PC-3 (cell line): ENCODE measurements at regions not wholly inside any gene's neighbourhood (a gene's known extent, or its start where the extent isn't known, plus 50 kb on each side); places are given as distances from the start of the nearest gene placed in this dataset.
"Not testable (repeated sequence)": the region's sequence is repeated elsewhere in the genome, so short reads cannot be mapped to it uniquely, and the experiment has no call there.

Experiments used
- ATAC-seq: fragments of 200-7000 bp; cut with Tn5 transposase; 2 replicates; pipeline ENCODE4 v1.9.1; 2020; ENCODE audit warnings: mild to moderate bottlenecking, moderate library complexity
- BruUV-seq: library from RNA; stranded (reverse); fragments of 400-500 nt; replicated peaks from 2 replicates; lab custom pipeline; 2021; lab: Mats Ljungman, UMichigan
- CTCF ChIA-PET: fragments of 300-600 bp; sonication (Branson Sonifier 250); formaldehyde crosslinking; loops from one replicate; lab custom pipeline; 2022; ENCODE audit warnings: antibody characterized with exemption; lab: Charles Lee
- POLR2A ChIA-PET: fragments of 300-600 bp; sonication (Branson Sonifier 250); formaldehyde crosslinking; loops from one replicate; lab custom pipeline; 2022; ENCODE audit warnings: antibody characterized with exemption; ENCODE audit not compliant: unreplicated experiment; lab: Charles Lee
- DNase-seq: peaks from one replicate; pipeline ENCODE4 v3.0.0-alpha.2; 2015
- H2AFZ ChIP-seq: fragments of 300-600 bp; sonication (generic); 2 replicates; pipeline ENCODE4 v1.6.0; 2016; ENCODE audit warnings: antibody characterized with exemption, low read length
- H3F3A ChIP-seq: fragments of 300-600 bp; sonication (generic); one replicate; pipeline ENCODE4 v1.6.0; 2017; ENCODE audit warnings: antibody characterized with exemption, low read length, control low read depth, mild to moderate bottlenecking; ENCODE audit not compliant: unreplicated experiment
- H3K27ac ChIP-seq: fragments of 300-600 bp; sonication (generic); 2 replicates; pipeline ENCODE4 v1.5.1; 2016; ENCODE audit warnings: mild to moderate bottlenecking, low read length
- H3K27me3 ChIP-seq: fragments of 300-600 bp; sonication (generic); 2 replicates; pipeline ENCODE4 v1.6.1; 2016; ENCODE audit warnings: low read length, mixed read lengths
- H3K36me3 ChIP-seq: fragments of 300-600 bp; sonication (generic); 2 replicates; pipeline ENCODE4 v1.6.1; 2016; ENCODE audit warnings: low read depth, mixed run types, low read length, mixed read lengths
- H3K4me1 ChIP-seq: fragments of 300-600 bp; sonication (generic); 2 replicates; pipeline ENCODE4 v1.5.1; 2016; ENCODE audit warnings: low read length; ENCODE audit not compliant: insufficient read depth
- H3K4me2 ChIP-seq: fragments of 300-600 bp; sonication (generic); 2 replicates; pipeline ENCODE4 v1.6.0; 2016; ENCODE audit warnings: low read length
- H3K4me3 ChIP-seq: fragments of 300-600 bp; sonication (generic); 2 replicates; pipeline ENCODE4 v1.5.1; 2016; ENCODE audit warnings: mild to moderate bottlenecking, low read length, mixed read lengths
- H3K79me2 ChIP-seq: fragments of 300-600 bp; sonication (generic); 2 replicates; pipeline ENCODE4 v1.6.1; 2017; ENCODE audit warnings: low read length, mixed read lengths
- H3K9ac ChIP-seq: fragments of 300-600 bp; sonication (generic); 2 replicates; pipeline ENCODE4 v1.6.0; 2016; ENCODE audit warnings: mild to moderate bottlenecking, low read length
- H3K9me2 ChIP-seq: fragments of 300-600 bp; sonication (generic); replicated peaks from 2 replicates; pipeline ENCODE4 v1.6.1; 2016; ENCODE audit warnings: mixed run types, low read length, mixed read lengths
- H3K9me3 ChIP-seq: fragments of 300-600 bp; sonication (generic); 2 replicates; pipeline ENCODE4 v1.6.1; 2016; ENCODE audit warnings: low read length, mixed read lengths
- H4K20me1 ChIP-seq: fragments of 300-600 bp; sonication (generic); 2 replicates; pipeline ENCODE4 v1.6.1; 2016; ENCODE audit warnings: low read length, mixed read lengths
- EZH2 ChIP-seq: fragments of 300-600 bp; sonication (generic); IDR thresholded peaks from one replicate; pipeline ENCODE4 v1.6.1; 2017; ENCODE audit warnings: antibody characterized with exemption, mild to moderate bottlenecking, low read length; ENCODE audit not compliant: unreplicated experiment
- EZH2phosphoT487 ChIP-seq: fragments of 300-600 bp; sonication (generic); IDR thresholded peaks from 2 replicates; pipeline ENCODE4 v1.6.1; 2018; ENCODE audit warnings: mild to moderate bottlenecking, antibody characterized with exemption, low read length, borderline replicate concordance
- intact Hi-C: fragments of 100-400 bp; cut with micrococcal nuclease; formaldehyde crosslinking; loops from 2 replicates; pipeline ENCODE4 v1.9.0; 2023
- TF ChIP-seq, protein P1 (sequence below): fragments of 300-600 bp; sonication (generic); conservative IDR thresholded peaks from 2 replicates; pipeline ENCODE4 v1.5.1; 2017; ENCODE audit warnings: antibody characterized with exemption, low read depth, mild to moderate bottlenecking, low read length

DNA sequence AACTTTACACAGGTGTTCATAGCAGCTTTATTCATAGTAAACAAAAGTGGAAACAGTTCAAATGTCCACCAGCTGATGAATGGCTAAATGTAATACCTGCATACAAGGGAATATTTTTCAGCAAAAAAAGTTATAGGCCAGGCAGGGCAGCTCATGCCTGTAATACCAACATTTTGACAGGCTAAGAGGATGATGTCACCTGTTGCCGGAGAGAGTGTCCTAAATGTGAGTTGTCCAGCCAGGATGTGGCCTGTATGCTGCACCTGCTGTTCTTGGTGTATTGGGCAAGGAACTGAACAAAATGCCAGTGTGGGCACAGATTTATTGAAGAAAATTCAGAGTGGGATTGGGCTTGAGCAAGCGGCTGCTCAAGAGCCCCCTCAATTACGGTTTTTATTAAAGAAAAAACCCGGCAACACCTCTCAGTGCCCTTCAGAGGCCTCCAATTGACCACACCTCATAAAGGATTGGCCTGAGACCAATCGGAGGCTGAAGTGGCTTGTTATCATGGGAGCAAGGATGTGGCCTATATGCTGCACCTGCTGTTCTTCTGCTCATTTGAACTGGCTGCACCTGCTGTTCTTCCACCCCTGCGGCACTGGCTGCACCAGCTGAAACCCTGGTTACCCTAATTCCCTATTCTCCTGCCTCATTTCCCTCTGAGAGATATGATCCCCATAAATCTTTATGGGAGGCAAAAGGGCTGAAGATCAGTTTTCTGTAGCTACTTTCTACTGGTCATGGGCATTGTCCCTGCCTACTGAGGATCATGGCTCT is 129.8 kb downstream of the GPCPD1 start:
- DNase-seq (peak; percentile 13), ATAC-seq (peak; percentile 48)
- TF ChIP-seq EZH2phosphoT487, result no peak
- TF ChIP-seq, protein P1, sequence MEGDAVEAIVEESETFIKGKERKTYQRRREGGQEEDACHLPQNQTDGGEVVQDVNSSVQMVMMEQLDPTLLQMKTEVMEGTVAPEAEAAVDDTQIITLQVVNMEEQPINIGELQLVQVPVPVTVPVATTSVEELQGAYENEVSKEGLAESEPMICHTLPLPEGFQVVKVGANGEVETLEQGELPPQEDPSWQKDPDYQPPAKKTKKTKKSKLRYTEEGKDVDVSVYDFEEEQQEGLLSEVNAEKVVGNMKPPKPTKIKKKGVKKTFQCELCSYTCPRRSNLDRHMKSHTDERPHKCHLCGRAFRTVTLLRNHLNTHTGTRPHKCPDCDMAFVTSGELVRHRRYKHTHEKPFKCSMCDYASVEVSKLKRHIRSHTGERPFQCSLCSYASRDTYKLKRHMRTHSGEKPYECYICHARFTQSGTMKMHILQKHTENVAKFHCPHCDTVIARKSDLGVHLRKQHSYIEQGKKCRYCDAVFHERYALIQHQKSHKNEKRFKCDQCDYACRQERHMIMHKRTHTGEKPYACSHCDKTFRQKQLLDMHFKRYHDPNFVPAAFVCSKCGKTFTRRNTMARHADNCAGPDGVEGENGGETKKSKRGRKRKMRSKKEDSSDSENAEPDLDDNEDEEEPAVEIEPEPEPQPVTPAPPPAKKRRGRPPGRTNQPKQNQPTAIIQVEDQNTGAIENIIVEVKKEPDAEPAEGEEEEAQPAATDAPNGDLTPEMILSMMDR, result no peak
- no peak for TF ChIP-seq EZH2
- H3K4me3 ChIP-seq, result no peak overlapping the region
- H3K9ac ChIP-seq, result no peak overlapping the region
- H3K36me3 ChIP-seq, result no peaks in the 10 kb centered on the region
- H3K4me2 ChIP-seq, result no peak overlapping the region
- no peaks in the 10 kb centered on the region for H3K9me3 ChIP-seq
- intact Hi-C loops, result no loop called here
- H3F3A ChIP-seq, result no peaks in the 10 kb centered on the region
- H3K79me2 ChIP-seq, result no peaks in the 10 kb centered on the region
- H2AFZ ChIP-seq, result no peak overlapping the region
- no peak overlapping the region for H3K27ac ChIP-seq
- ChIA-PET POLR2A (no interaction called here), CTCF (no interaction called here)
- no peaks in the 10 kb centered on the region for H4K20me1 ChIP-seq
- peaks cover 63% of the 10 kb centered on the region for H3K27me3 ChIP-seq
- no TSS peak for BruUV-seq
- H3K4me1 ChIP-seq, result no peaks in the 10 kb centered on the region
- H3K9me2 ChIP-seq, result no peaks in the 10 kb centered on the region

DNA sequence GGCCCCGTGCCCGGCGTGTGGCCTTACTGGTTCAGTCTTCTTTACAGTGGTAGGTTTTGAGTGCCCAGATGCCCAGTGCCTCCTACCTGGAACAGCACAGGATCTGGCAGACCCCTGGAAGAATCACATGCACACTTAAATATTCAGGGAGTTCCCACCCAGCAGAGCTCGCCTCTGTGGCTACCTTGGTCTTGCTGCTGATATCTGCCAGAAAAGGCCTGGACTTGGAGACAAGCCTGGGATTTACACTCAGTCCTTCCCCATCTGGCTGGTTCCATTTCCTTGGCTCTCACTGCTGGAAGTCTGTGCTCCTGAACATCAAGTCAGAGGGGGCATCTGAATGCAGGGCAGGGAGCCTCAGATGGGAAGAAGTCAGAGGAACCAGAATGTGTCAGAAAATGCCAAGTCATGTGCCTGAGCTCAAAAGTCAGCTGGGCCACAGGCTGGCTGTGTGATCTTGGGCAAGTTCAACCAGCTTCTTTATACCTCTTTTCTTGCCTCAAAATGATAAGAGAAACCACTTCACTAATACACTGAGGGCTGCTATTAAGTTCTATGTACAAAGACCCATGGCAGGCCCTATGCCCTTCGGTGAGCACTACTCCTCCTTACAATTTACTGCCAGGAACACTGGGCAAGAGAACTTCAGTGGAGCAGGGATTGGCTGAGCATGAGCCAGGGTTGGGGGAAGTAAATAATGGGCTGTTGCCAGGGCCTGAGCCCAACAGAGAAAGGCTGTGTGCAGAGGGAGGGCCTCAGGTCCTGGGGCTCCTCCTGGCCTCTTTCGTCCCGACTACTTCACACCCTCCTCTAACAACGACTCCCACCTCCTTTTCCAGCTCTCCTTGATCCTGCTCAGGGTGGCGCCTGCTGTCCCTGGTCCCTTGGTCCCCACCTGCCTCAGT is 135.9 kb downstream of the GPCPD1 start:
- ATAC-seq (no peak), DNase-seq (no peak)
- H3K79me2 ChIP-seq, result no peaks in the 10 kb centered on the region
- intact Hi-C loops, result no loop called here
- H3K4me3 ChIP-seq, result no peak overlapping the region
- no peaks in the 10 kb centered on the region for H3K4me1 ChIP-seq
- H3K9me2 ChIP-seq, result no peaks in the 10 kb centered on the region
- H3K4me2 ChIP-seq, result no peak overlapping the region
- H3F3A ChIP-seq, result no peaks in the 10 kb centered on the region
- H3K27ac ChIP-seq, result no peak overlapping the region
- TF ChIP-seq EZH2phosphoT487 (no peak), EZH2 (no peak)
- TF ChIP-seq, protein P1, result no peak
- BruUV-seq, result no TSS peak
- no peaks in the 10 kb centered on the region for H4K20me1 ChIP-seq
- H3K36me3 ChIP-seq, result no peaks in the 10 kb centered on the region
- no peak overlapping the region for H2AFZ ChIP-seq
- POLR2A ChIA-PET, result no interaction called here
- CTCF ChIA-PET, result no interaction called here
- H3K27me3 ChIP-seq, result peaks cover 31% of the 10 kb centered on the region
- H3K9ac ChIP-seq, result no peak overlapping the region
- H3K9me3 ChIP-seq, result no peaks in the 10 kb centered on the region

- CTCF ChIA-PET, H3K9ac ChIP-seq, H3K4me3 ChIP-seq, H2AFZ ChIP-seq, POLR2A ChIA-PET, BruUV-seq, H3K9me3 ChIP-seq, H3K9me2 ChIP-seq, H3K36me3 ChIP-seq, H3K27ac ChIP-seq, DNase-seq, H4K20me1 ChIP-seq, H3K4me1 ChIP-seq, H3K4me2 ChIP-seq, ATAC-seq, H3F3A ChIP-seq, H3K79me2 ChIP-seq, intact Hi-C loops: not testable (repeated sequence)
- peaks cover 35% of the 10 kb centered on the region for H3K27me3 ChIP-seq
These were observed 138.9 kb downstream of the GPCPD1 start for GRCh38 chr20:5471866-5472265.
